ENCODE measurements at regions not wholly inside any gene's neighbourhood (a gene's known extent, or its start where the extent isn't known, plus 50 kb on each side); places are given as distances from the start of the nearest gene placed in this dataset.
"Not testable (repeated sequence)": the region's sequence is repeated elsewhere in the genome, so short reads cannot be mapped to it uniquely, and the experiment has no call there.

- DNase-seq (ENCODE audit: low spot score), result no peak
Measured at GRCh38 chr20:12113468-12114371, 196.0 kb downstream of the BTBD3 start.

GRCh38 chr20:12129114-12129513 lies 211.4 kb downstream of the BTBD3 start:
- DNase-seq (ENCODE audit: low spot score), result not testable (repeated sequence)

GRCh38 chr20:12129532-12129931 lies 211.8 kb downstream of the BTBD3 start:
- DNase-seq (ENCODE audit: low spot score), result not testable (repeated sequence)

- DNase-seq (ENCODE audit: low spot score), result no peak
Measured at GRCh38 chr20:12130781-12131180, 213.1 kb downstream of the BTBD3 start.

- DNase-seq (ENCODE audit: low spot score), result no peak
Measured at GRCh38 chr20:12133553-12133952, 215.9 kb downstream of the BTBD3 start.

GRCh38 chr20:12145951-12146350 lies 228.3 kb downstream of the BTBD3 start:
- DNase-seq (ENCODE audit: low spot score), result not testable (repeated sequence)

- no peak for DNase-seq (ENCODE audit: low spot score)
Measured at GRCh38 chr20:12152996-12153395, 235.3 kb downstream of the BTBD3 start.

- DNase-seq (ENCODE audit: low spot score), result no peak
Measured at GRCh38 chr20:12153628-12154027, 235.9 kb downstream of the BTBD3 start.

- DNase-seq (ENCODE audit: low spot score), result no peak
Measured at GRCh38 chr20:12156252-12156651, 238.6 kb downstream of the BTBD3 start.

GRCh38 chr20:12159261-12159660 lies 241.6 kb downstream of the BTBD3 start:
- DNase-seq (ENCODE audit: low spot score), result no peak

- DNase-seq (ENCODE audit: low spot score), result no peak
Measured at GRCh38 chr20:12161734-12162133, 244.0 kb downstream of the BTBD3 start.

GRCh38 chr20:12166053-12166717 lies 248.5 kb downstream of the BTBD3 start:
- DNase-seq (ENCODE audit: low spot score), result peak; percentile 39

GRCh38 chr20:12170406-12170805 lies 252.7 kb downstream of the BTBD3 start:
- DNase-seq (ENCODE audit: low spot score), result no peak

- DNase-seq (ENCODE audit: low spot score), result peak; percentile 17
Measured at GRCh38 chr20:12171923-12172524, 254.3 kb downstream of the BTBD3 start.

- no peak for DNase-seq (ENCODE audit: low spot score)
Measured at GRCh38 chr20:12173347-12174012, 255.8 kb downstream of the BTBD3 start.

- DNase-seq (ENCODE audit: low spot score), result no peak
Measured at GRCh38 chr20:12175538-12175937, 257.8 kb downstream of the BTBD3 start.

- DNase-seq (ENCODE audit: low spot score), result peak; percentile 81
Measured at GRCh38 chr20:12177657-12178293, 260.1 kb downstream of the BTBD3 start.

- no peak for DNase-seq (ENCODE audit: low spot score)
Measured at GRCh38 chr20:12179692-12180091, 262.0 kb downstream of the BTBD3 start.

GRCh38 chr20:12180107-12180661 lies 262.5 kb downstream of the BTBD3 start:
- DNase-seq (ENCODE audit: low spot score), result no peak

- no peak for DNase-seq (ENCODE audit: low spot score)
Measured at GRCh38 chr20:12198281-12198680, 280.6 kb downstream of the BTBD3 start.

GRCh38 chr20:12199703-12200102 lies 282.0 kb downstream of the BTBD3 start:
- DNase-seq (ENCODE audit: low spot score), result no peak

Measured in SW480 (cell line).